Activated CD4-positive, alpha-beta T cell treated with anti-CD3 and anti-CD28 coated beads for 24 hours (primary cell): ENCODE measurements at regions not wholly inside any gene's neighbourhood (a gene's known extent, or its start where the extent isn't known, plus 50 kb on each side); places are given as distances from the start of the nearest gene placed in this dataset.
"Not testable (repeated sequence)": the region's sequence is repeated elsewhere in the genome, so short reads cannot be mapped to it uniquely, and the experiment has no call there.

Experiments
- DNase-seq, 2 donors: peaks; one replicate each; pipeline ENCODE4 v3.0.0-alpha.2; 2020; ENCODE audit warnings: low read depth in 2 of 2

GRCh38 chr7:82624965-82625364 lies 181.4 kb upstream of the CACNA2D1 start:
- DNase-seq, result no peak

DNA sequence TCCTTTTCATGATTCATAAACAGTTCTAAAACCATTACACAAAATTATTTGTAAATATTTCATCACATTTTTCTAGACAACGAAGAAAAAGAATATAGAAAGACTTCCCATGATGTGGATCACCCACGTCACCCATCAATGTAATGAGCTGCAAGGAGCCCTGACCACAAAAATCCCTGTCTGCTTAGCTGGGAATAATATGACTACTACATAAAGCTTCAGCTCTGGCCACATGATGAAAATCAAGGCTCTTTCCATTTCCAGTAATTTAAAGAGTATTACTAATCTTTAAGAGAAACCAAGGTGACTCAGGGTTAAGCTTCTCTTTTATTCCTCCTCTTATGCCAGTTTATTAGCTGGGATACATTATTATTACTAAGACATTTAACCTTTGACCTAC lies 180.8 kb upstream of the CACNA2D1 start:
- no peak for DNase-seq

DNA sequence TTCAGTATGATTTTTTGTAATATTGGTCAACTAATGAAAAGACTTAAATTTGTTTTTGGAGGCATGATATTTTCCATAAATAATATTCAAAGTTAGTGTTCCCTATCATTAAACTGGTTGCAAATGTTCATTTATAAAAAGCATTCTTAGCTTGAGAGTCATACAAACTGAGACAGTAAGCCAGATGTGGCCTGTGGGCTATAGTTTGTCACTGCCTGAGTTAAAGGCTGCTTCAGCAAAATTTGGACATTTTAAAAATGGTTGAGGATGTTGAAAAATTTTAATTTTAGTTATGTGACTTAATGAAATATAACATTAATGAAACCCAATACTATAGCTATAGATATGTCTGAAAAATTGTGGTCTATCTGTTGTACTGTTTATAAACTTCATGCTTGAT lies 180.2 kb upstream of the CACNA2D1 start:
- DNase-seq, result no peak

- no peak for DNase-seq
These were observed 173.6 kb upstream of the CACNA2D1 start for GRCh38 chr7:82617156-82617555.

DNA sequence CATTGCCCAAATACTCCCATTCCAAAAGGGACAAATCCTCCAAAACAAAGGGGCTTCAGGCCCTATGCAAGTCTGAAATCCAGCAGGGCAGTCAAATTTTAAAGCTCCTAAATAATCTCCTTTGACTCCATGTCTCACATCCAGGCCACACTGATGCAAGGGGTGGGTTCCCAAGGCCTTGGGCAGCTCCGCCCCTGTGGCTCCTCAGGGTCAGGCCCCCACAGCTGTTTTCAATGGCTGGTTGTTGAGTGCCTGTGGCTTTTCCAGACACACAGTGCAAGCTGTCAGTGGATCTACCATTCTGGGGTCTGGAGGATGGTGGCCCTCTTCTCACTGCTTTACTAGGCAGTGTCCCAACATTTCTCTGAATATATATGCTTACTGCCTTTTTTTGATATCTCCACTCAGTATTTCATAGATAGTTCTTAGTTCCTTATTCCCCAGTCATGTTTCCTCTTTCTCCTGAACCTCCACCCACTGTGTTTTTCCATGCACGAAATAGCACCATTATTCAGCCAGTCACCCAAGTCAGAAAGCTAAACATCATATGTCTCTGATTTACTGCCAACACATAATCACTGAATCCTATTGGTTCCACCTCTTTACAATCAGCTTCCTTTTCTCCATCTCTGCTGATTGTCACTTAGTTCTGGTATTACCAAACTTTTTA lies 172.6 kb upstream of the CACNA2D1 start:
- no peak for DNase-seq

DNA sequence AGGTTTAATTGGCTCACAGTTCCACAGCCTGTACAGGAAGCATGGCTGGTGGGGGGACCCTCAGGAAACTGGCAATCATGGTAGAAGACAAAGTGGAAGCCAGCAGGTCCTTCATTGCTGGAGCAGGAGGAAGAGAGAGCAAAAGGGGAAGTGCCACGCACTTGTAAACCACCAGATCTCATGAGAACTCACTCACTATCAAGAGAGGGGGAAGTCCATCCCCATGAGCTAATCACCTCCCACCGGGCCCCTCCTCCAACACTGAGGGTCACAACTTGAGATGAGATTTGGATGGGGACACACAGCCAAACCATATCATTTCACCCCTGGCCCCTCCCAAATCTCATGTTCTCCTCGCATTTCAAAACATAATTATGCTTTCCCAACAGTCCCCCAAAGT lies 171.9 kb upstream of the CACNA2D1 start:
- DNase-seq, result no peak

- DNase-seq, result no peak
These were observed 166.2 kb upstream of the CACNA2D1 start for GRCh38 chr7:82609746-82610145.

- DNase-seq, result no peak
These were observed 161.8 kb upstream of the CACNA2D1 start for GRCh38 chr7:82605247-82605864.

DNA sequence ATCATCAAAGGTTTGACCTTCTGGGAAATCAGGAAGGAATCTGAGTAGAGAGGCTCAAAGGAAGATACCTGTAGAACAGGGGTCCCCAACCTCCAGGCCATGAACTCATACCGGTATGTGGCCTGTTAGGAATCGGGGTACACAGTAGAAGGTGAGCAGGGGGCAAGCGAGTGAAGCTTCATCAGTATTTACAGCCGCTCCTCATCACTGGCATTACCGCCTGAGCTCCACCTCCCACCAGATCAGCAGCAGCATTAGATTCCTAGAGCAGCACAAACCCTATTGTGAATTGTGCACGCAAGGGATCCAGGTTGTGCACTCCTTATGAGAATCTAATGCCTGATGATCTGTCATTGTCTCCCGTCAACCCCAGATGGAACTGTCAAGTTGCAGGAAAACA lies 158.5 kb upstream of the CACNA2D1 start:
- DNase-seq, result no peak

DNA sequence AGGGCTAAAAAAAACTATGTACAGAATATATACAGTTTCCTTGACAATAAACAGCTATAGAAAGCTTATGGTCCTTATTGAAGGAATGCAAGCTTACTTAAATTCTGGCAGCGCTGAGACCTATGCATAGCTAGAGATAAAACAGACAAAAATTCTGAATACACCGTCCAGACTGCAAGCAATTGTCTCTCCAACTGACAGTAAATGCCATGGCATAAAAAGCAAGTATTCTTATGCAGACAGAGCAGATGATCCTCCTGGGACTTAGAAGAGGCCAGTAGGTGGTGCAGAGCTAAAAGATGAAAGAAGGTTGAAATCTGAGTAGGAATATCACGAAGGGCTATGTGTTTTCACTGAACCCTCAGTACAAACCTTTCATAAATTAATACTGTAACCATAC lies 157.0 kb upstream of the CACNA2D1 start:
- DNase-seq, result no peak

- DNase-seq, result no peak
These were observed 156.3 kb upstream of the CACNA2D1 start for GRCh38 chr7:82599895-82600294.

- DNase-seq, result no peak
These were observed 155.4 kb upstream of the CACNA2D1 start for GRCh38 chr7:82598958-82599357.

DNA sequence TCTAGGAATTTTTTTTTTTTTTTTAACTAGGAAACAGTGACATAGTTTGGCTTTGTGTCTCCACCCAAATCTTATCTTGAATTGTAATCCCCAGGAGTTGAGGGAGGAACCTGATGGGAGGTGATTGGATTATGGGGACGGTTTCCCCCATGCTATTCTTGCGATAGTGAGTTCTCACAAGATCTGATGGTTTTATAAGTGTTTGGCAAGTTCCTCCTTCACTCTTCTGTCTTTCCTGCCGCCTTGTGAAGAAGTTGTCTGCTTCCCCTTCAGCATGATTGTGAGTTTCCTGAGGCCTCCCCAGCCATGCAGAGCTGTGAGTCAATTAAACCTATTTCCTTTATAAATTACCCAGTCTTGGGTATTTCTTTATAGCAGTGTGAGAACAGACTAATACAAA lies 152.2 kb upstream of the CACNA2D1 start:
- not testable (repeated sequence) for DNase-seq

DNA sequence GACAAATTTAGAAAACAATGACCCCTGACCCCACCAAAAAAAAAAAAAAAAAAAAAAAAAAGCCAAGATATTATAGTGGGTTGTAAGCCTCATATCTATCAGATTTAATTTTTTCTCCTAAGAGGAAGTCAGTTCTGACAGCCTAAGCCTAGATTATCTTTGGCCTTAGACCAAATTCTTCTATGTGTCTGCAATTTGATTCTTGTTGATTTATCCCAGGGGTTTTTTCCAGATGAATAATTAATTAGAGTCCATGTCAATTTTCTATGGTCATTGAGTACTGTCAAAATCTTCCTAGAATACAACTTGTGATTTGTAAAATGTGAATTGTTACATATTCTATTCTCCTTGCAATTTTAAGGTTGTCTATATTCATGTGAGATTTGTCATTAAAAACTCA lies 151.6 kb upstream of the CACNA2D1 start:
- DNase-seq, result no peak

GRCh38 chr7:82594665-82595064 lies 151.1 kb upstream of the CACNA2D1 start:
- DNase-seq, result no peak

GRCh38 chr7:82593780-82594179 lies 150.2 kb upstream of the CACNA2D1 start:
- DNase-seq, result no peak

GRCh38 chr7:82592416-82592815 lies 148.8 kb upstream of the CACNA2D1 start:
- no peak for DNase-seq

DNA sequence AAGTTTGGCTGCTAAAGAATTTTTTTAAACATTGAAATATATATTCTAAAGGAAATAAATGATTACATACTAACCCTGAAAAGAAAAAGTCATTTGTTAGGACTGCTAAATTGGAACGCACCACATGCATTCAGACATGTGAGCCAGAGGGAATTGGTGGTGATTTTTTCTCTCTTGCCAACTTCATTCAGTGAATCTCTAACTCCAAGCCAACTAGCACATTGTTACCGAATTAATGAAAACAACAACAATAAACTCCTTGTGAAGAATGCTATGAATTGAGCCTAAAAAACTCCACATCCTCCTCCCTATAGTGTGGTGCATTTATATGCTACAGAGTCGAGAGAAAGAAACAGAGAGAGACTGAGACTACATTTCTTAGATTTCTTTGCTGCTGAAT lies 135.5 kb upstream of the CACNA2D1 start:
- no peak for DNase-seq

- DNase-seq, result no peak
These were observed 134.9 kb upstream of the CACNA2D1 start for GRCh38 chr7:82578430-82578829.

- peak; percentile 54 to 56 for DNase-seq
These were observed 128.8 kb upstream of the CACNA2D1 start for GRCh38 chr7:82572195-82572880.

DNA sequence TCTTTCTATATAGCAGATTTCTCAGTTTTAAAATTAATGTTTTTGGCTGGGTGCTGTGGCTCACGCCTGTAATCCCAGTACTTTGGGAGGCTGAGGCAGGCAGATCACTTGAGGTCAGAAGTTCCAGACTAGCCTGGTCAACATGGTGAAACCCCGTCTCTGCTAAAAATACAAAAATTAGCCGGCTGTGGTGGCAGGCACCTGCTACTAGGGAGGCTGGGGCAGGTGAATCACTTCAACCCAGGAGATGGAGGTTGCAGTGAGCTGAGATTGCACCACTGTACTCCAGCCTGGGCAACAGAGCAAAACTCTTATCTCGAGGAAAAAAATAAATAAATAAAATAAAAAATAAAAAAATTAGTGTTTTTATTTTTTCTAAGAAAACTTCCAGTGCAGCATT lies 127.5 kb upstream of the CACNA2D1 start:
- DNase-seq, result not testable (repeated sequence)

GRCh38 chr7:82567841-82568240 lies 124.3 kb upstream of the CACNA2D1 start:
- no peak for DNase-seq

- no peak for DNase-seq
These were observed 123.8 kb upstream of the CACNA2D1 start for GRCh38 chr7:82567356-82567755.
